ENCODE measurements at regions not wholly inside any gene's neighbourhood (a gene's known extent, or its start where the extent isn't known, plus 50 kb on each side); places are given as distances from the start of the nearest gene placed in this dataset.

DNA sequence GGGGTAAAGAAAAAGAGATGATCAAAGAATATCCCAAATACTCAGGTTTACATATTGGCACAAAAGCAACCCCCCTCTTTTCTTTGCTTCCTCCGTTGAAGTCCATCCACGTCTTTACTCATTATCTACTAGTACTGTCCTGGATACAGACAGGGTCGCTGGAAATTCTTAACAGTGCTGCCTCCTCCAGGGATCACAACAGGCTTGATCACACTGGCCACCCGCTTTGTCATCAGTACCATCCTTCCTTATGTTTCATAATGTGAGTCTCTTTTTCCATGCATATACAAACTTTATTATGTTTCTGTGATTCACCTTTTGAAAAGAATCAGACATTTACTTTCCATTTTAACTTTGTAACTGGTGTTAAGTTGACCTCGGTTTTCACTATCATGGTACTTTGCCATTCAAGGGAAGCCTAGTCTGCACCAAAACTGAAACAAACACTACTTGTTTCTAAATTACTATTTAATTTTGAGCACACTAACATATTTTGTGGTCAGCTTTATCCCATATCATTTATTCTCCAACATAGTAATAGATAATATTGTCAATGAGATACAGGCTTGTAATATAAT lies 387.5 kb upstream of the PPP1R2C start:
- H3K4me1 ChIP-seq, result no peaks in the 10 kb centered on the region
- H3K27ac ChIP-seq, result no peak overlapping the region
- 50 to 83% methylated on average over 5 of the region's 5 CpGs for WGBS, 2 donors
- H3K9me3 ChIP-seq, result no peaks in the 10 kb centered on the region
- H3K36me3 ChIP-seq, result no peaks in the 10 kb centered on the region
- no peak for FAIRE-seq
- intact Hi-C loops (cut with DNase I), result no loop called here
- peaks cover 0 to 18% (median 1%) of the 10 kb centered on the region in 4 donors for H3K27me3 ChIP-seq
- no peak overlapping the region for H3K4me3 ChIP-seq
- no peak for DNase-seq
- TF ChIP-seq, protein P1, sequence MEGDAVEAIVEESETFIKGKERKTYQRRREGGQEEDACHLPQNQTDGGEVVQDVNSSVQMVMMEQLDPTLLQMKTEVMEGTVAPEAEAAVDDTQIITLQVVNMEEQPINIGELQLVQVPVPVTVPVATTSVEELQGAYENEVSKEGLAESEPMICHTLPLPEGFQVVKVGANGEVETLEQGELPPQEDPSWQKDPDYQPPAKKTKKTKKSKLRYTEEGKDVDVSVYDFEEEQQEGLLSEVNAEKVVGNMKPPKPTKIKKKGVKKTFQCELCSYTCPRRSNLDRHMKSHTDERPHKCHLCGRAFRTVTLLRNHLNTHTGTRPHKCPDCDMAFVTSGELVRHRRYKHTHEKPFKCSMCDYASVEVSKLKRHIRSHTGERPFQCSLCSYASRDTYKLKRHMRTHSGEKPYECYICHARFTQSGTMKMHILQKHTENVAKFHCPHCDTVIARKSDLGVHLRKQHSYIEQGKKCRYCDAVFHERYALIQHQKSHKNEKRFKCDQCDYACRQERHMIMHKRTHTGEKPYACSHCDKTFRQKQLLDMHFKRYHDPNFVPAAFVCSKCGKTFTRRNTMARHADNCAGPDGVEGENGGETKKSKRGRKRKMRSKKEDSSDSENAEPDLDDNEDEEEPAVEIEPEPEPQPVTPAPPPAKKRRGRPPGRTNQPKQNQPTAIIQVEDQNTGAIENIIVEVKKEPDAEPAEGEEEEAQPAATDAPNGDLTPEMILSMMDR (IDR thresholded peaks at IDR 0.05), result no peak
- no peak for ATAC-seq

DNA sequence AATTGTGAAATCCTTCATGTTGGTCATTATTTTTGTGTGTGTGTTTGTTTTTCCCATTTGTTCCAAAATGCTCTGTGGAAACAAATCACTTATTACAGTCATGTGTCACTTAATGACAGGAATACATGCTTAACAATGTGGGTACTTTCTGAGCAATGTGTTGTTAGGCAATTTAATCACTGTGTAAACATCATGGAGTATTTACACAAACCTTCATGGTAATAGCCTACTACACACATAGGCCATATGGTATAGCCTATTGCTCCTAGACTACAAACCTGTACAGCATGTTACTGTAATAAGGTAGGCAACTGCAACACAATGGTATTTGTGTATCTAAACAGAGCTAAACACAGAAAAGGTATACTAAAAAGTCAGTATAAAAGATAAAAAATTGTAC lies 388.9 kb upstream of the PPP1R2C start:
- TF ChIP-seq, protein P1 (IDR thresholded peaks at IDR 0.05), result no peak
- ATAC-seq, result peak in 3 of 4 donors; percentile 67 to 74 (median 70)
- no peaks in the 10 kb centered on the region for H3K9me3 ChIP-seq
- H3K4me1 ChIP-seq, result no peaks in the 10 kb centered on the region
- H3K36me3 ChIP-seq, result no peaks in the 10 kb centered on the region
- intact Hi-C loops (cut with DNase I), result no loop called here
- H3K27me3 ChIP-seq, result peaks cover 0 to 5% (median 0%) of the 10 kb centered on the region in 4 donors
- peak; percentile 32 for FAIRE-seq
- H3K27ac ChIP-seq, result no peak overlapping the region
- no peak overlapping the region for H3K4me3 ChIP-seq
- DNase-seq, result no peak

DNA sequence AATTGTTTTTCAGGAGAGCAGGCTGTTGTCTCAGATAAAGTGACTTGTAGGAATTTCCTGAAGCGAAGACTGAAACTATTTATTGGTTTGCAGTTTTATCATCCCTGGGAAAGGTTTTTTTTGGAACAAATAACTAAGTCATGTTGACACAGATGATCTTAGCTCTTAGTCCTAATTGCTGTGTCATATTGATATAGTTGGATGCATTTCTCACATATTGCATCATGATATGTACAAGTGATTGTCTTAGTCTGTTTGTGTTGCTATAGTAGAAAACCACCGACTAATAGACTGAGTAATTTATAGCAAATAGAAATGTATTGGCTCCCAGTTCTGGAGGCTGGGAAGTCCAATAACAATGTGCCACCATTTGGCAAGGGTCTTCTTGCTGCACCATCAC lies 397.5 kb upstream of the PPP1R2C start:
- DNase-seq (no peak), FAIRE-seq (no peak), ATAC-seq (no peak)
- 67 to 68% methylated on average over 2 of the region's 2 CpGs for WGBS, 2 donors
- Histone ChIP-seq H3K9me3 (no peaks in the 10 kb centered on the region), H3K36me3 (no peaks in the 10 kb centered on the region), H3K4me1 (no peaks in the 10 kb centered on the region), H3K27ac (no peak overlapping the region), H3K4me3 (no peak overlapping the region), H3K27me3 (no peaks in the 10 kb centered on the region)
- intact Hi-C loops (cut with DNase I), result no loop called here
- TF ChIP-seq, protein P1 (IDR thresholded peaks at IDR 0.05), result no peak

DNA sequence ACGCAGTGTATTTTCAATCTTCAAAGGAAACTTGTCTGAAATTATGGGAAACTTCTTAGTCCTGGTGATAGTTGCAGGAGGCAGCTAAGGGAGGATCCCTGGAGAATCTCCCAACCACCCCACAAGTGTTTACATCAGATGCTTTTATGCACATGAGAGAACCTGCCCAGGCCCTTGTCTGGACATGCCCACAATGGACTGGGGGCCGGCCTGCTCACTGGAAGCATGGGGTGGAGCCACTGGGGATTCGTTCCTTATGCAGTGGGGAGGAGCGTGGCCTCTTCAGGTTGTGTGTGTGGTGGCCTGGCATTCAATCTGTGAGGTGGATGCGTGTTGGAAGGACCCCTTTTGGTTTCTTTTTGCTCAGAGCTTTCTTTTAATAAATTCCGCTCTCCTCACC lies 398.7 kb upstream of the PPP1R2C start:
- no peaks in the 10 kb centered on the region for H3K36me3 ChIP-seq
- no peaks in the 10 kb centered on the region for H3K27me3 ChIP-seq
- H3K27ac ChIP-seq, result no peak overlapping the region
- TF ChIP-seq, protein P1 (IDR thresholded peaks at IDR 0.05), result no peak
- WGBS, 2 donors, result 80 to 87% methylated on average over 6 of the region's 6 CpGs
- DNase-seq (no peak), FAIRE-seq (no peak), ATAC-seq (no peak)
- no peaks in the 10 kb centered on the region for H3K9me3 ChIP-seq
- H3K4me3 ChIP-seq, result no peak overlapping the region
- intact Hi-C loops (cut with DNase I), result no loop called here
- H3K4me1 ChIP-seq, result no peaks in the 10 kb centered on the region

DNA sequence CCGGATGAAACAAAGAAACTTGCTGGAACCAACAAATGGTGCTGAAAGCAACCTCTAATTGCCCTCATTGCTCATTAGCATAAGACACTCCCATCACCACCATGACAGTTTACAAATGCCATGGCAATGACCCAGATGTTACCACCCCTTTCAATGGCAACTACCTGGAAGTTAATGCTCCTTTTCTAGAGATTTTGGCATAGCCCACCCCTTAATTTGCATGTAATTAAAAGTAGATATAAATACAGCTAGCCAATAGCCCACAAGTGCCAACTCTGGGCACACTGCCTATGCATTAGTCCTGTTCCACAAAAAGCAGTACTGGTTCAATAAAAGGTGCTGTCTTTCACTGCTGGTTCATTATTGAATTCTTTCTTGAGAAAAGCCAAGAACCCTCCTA lies 410.3 kb upstream of the PPP1R2C start:
- H3K27ac ChIP-seq, result no peak overlapping the region
- no peaks in the 10 kb centered on the region for H3K4me1 ChIP-seq
- no peaks in the 10 kb centered on the region for H3K9me3 ChIP-seq
- no peak overlapping the region for H3K4me3 ChIP-seq
- no peaks in the 10 kb centered on the region for H3K36me3 ChIP-seq
- ATAC-seq, result no peak
- peaks cover 0 to 17% (median 0%) of the 10 kb centered on the region in 4 donors for H3K27me3 ChIP-seq
- intact Hi-C loops (cut with DNase I), result no loop called here
- TF ChIP-seq, protein P1 (IDR thresholded peaks at IDR 0.05), result no peak
- FAIRE-seq, result no peak
- DNase-seq, result no peak
- 93% methylated on average over 1 of the region's 1 CpG for WGBS, 2 donors
